GM12892 (cell line): ENCODE measurements at regions not wholly inside any gene's neighbourhood (a gene's known extent, or its start where the extent isn't known, plus 50 kb on each side); places are given as distances from the start of the nearest gene placed in this dataset.

Source experiments
- POLR2A ChIP-seq: IDR thresholded peaks from 2 replicates; pipeline ENCODE4 v1.6.1; 2011; ENCODE audit warnings: low read depth, low read length, control low read depth
- POLR2AphosphoS5 ChIP-seq: IDR thresholded peaks from 2 replicates; pipeline ENCODE4 v1.6.1; 2011; ENCODE audit warnings: low read depth, low read length, control low read depth
- TAF1 ChIP-seq: IDR thresholded peaks from 2 replicates; pipeline ENCODE4 v1.6.1; 2011; ENCODE audit warnings: low read depth, mild to moderate bottlenecking, control low read depth, low read length, borderline replicate concordance

DNA sequence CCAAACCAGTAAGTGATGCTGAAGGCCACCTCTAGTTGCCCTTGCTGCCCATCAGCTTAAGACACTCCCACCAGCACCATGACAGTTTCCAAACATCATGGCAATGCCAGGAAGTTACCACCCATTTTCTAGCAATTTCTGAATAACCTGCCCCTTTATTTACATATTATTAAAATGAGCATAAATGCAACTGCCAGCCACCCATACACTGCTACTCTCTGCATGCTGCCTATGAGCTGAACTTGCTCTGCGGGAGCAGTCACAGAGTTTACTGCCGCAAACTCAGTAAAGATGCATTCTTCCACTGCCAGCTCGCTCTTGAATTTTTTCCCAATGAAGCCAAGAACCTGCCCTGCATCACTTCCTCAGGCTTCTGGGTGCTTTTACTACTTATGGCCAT, 212.6 kb downstream of the SH2D4B start:
- TF ChIP-seq POLR2A = no peak
- TF ChIP-seq POLR2AphosphoS5 = no peak
- no peak for TF ChIP-seq TAF1
